Gastroesophageal sphincter (tissue), 4 donors: ENCODE measurements at regions not wholly inside any gene's neighbourhood (a gene's known extent, or its start where the extent isn't known, plus 50 kb on each side); places are given as distances from the start of the nearest gene placed in this dataset.

Experiments used
- ATAC-seq: fragments of 150-250 bp; one replicate; pipeline ENCODE4 v1.9.1; 2016; ENCODE audit warnings: mild to moderate bottlenecking, moderate library complexity
- H3K27ac ChIP-seq, 4 donors: fragments of 200-600 bp; sonication (generic) in 3 of 4; 1 replicate in 3 of 4; 2 replicates in 1 of 4; pipeline ENCODE4 v1.5.1; 2016 to 2019
- H3K27me3 ChIP-seq: fragments of 200-600 bp; sonication (generic); one replicate; pipeline ENCODE4 v1.5.1; 2019
- H3K36me3 ChIP-seq, 2 donors: fragments of 200-600 bp; sonication (generic); one replicate each; pipeline ENCODE4 v1.5.1; 2019; ENCODE audit warnings: control low read depth in 1 of 2
- H3K4me1 ChIP-seq, 3 donors: fragments of 200-600 bp; sonication (generic); 1 replicate in 2 of 3; 2 replicates in 1 of 3; pipeline ENCODE4 v1.5.1; 2016 to 2019; ENCODE audit warnings: control low read depth in 2 of 3
- H3K4me3 ChIP-seq, 2 donors: fragments of 200-600 bp; sonication (generic); one replicate each; pipeline ENCODE4 v1.5.1; 2019; ENCODE audit warnings: mild to moderate bottlenecking in 1 of 2, moderate library complexity in 1 of 2
- H3K9me3 ChIP-seq, 3 donors: fragments of 200-600 bp; sonication (generic); one replicate each; pipeline ENCODE4 v1.5.1; 2017 to 2019; ENCODE audit warnings: control low read depth in 2 of 3
- CTCF ChIP-seq, 4 experiments: fragments of 200-600 bp in 2 of 4; fragments of 450-650 bp in 2 of 4; sonication (generic) in 1 of 4; IDR thresholded peaks; one replicate each; pipeline ENCODE4 v1.5.1; 2017 to 2019; ENCODE audit warnings: antibody characterized with exemption in 4 of 4, mild to moderate bottlenecking in 2 of 4, moderate library complexity in 2 of 4
- EP300 ChIP-seq: sonication (generic); formaldehyde crosslinking; IDR thresholded peaks from one replicate; pipeline ENCODE4 v1.6.1; 2017; ENCODE audit warnings: antibody characterized with exemption, mild to moderate bottlenecking
- POLR2A ChIP-seq, 2 donors: fragments of 450-650 bp; IDR thresholded peaks; one replicate each; pipeline ENCODE4 v1.6.1; 2017; ENCODE audit warnings: antibody characterized with exemption in 2 of 2, mild to moderate bottlenecking in 2 of 2, moderate library complexity in 1 of 2
- POLR2AphosphoS5 ChIP-seq: sonication (generic); formaldehyde crosslinking; IDR thresholded peaks from one replicate; pipeline ENCODE4 v1.6.1; 2017; ENCODE audit warnings: antibody characterized with exemption
- WGBS, 2 donors: methylation state at CpG; one replicate each; pipeline ENCODE4 v1.1.5; 2018; ENCODE audit warnings: low coverage in 1 of 2; 5-methylcytosine and 5-hydroxymethylcytosine counted together

- TF ChIP-seq POLR2A (IDR thresholded peaks at IDR 0.05) (no peak), EP300 (no peak), CTCF (IDR thresholded peaks at IDR 0.05) (no peak), POLR2AphosphoS5 (no peak)
- Histone ChIP-seq H3K9me3 (no peaks in the 10 kb centered on the region), H3K36me3 (no peaks in the 10 kb centered on the region), H3K4me1 (no peaks in the 10 kb centered on the region), H3K27me3 (no peaks in the 10 kb centered on the region), H3K4me3 (no peak overlapping the region), H3K27ac (no peak overlapping the region)
- no peak for ATAC-seq
- WGBS, 2 donors = 75% methylated on average over 2 of the region's 2 CpGs
Measured at GRCh38 chr18:38847326-38847725, 1281.7 kb upstream of the CELF4 start.

GRCh38 chr18:38843291-38843690 is 1277.7 kb upstream of the CELF4 start:
- Histone ChIP-seq H3K9me3 (no peaks in the 10 kb centered on the region), H3K4me1 (no peaks in the 10 kb centered on the region), H3K27ac (no peak overlapping the region), H3K36me3 (no peaks in the 10 kb centered on the region), H3K27me3 (no peaks in the 10 kb centered on the region), H3K4me3 (no peak overlapping the region)
- WGBS, 2 donors = 57 to 69% methylated on average over 2 of the region's 2 CpGs
- ATAC-seq = no peak
- TF ChIP-seq POLR2AphosphoS5 = no peak
- no peak for TF ChIP-seq EP300
- TF ChIP-seq CTCF (IDR thresholded peaks at IDR 0.05) = no peak
- no peak for TF ChIP-seq POLR2A (IDR thresholded peaks at IDR 0.05)

GRCh38 chr18:38826247-38826646 is 1260.6 kb upstream of the CELF4 start:
- Histone ChIP-seq H3K4me3 (no peak overlapping the region), H3K4me1 (no peaks in the 10 kb centered on the region), H3K36me3 (no peaks in the 10 kb centered on the region), H3K27ac (no peak overlapping the region), H3K9me3 (no peaks in the 10 kb centered on the region), H3K27me3 (no peaks in the 10 kb centered on the region)
- ATAC-seq = no peak
- TF ChIP-seq CTCF (IDR thresholded peaks at IDR 0.05) = no peak
- TF ChIP-seq POLR2A (IDR thresholded peaks at IDR 0.05) = no peak
- TF ChIP-seq EP300 = no peak
- TF ChIP-seq POLR2AphosphoS5 = no peak
- WGBS, 2 donors = 87% methylated on average over 2 of the region's 2 CpGs; no CpG with 5 or more reads in 1 of the 2 donors

GRCh38 chr18:38811209-38811608 is 1245.6 kb upstream of the CELF4 start:
- H3K27ac ChIP-seq = no peak overlapping the region
- no peaks in the 10 kb centered on the region for H3K27me3 ChIP-seq
- TF ChIP-seq EP300 = no peak
- no peak for ATAC-seq
- H3K9me3 ChIP-seq = no peaks in the 10 kb centered on the region
- H3K36me3 ChIP-seq = no peaks in the 10 kb centered on the region
- H3K4me1 ChIP-seq = no peaks in the 10 kb centered on the region
- no peak overlapping the region for H3K4me3 ChIP-seq
- WGBS, 2 donors = 55 to 85% methylated on average over 2 of the region's 2 CpGs

GRCh38 chr18:38810789-38811188 is 1245.2 kb upstream of the CELF4 start:
- H3K4me1 ChIP-seq = no peaks in the 10 kb centered on the region
- no peak for TF ChIP-seq POLR2AphosphoS5
- TF ChIP-seq CTCF (IDR thresholded peaks at IDR 0.05) = no peak
- TF ChIP-seq EP300 = no peak
- no peak for TF ChIP-seq POLR2A (IDR thresholded peaks at IDR 0.05)
- H3K27ac ChIP-seq = no peak overlapping the region
- H3K27me3 ChIP-seq = no peaks in the 10 kb centered on the region
- WGBS, 2 donors = 42 to 59% methylated on average over 4 of the region's 4 CpGs
- H3K36me3 ChIP-seq = no peaks in the 10 kb centered on the region
- H3K9me3 ChIP-seq = no peaks in the 10 kb centered on the region
- no peak overlapping the region for H3K4me3 ChIP-seq
- no peak for ATAC-seq
